ENCODE measurements at regions not wholly inside any gene's neighbourhood (a gene's known extent, or its start where the extent isn't known, plus 50 kb on each side); places are given as distances from the start of the nearest gene placed in this dataset.
"Not testable (repeated sequence)": the region's sequence is repeated elsewhere in the genome, so short reads cannot be mapped to it uniquely, and the experiment has no call there.

GRCh38 chr9:135402048-135402738 lies 77.4 kb upstream of the PPP1R26 start:
- DNase-seq (ENCODE audit: low read depth, low spot score), result no peak
- no peak overlapping the region for H3K4me3 ChIP-seq (ENCODE audit: low read length)

- H3K4me3 ChIP-seq (ENCODE audit: low read length), result no peak overlapping the region
- no peak for DNase-seq (ENCODE audit: low read depth, low spot score)
These were observed 76.6 kb upstream of the PPP1R26 start for GRCh38 chr9:135402739-135403695.

DNA sequence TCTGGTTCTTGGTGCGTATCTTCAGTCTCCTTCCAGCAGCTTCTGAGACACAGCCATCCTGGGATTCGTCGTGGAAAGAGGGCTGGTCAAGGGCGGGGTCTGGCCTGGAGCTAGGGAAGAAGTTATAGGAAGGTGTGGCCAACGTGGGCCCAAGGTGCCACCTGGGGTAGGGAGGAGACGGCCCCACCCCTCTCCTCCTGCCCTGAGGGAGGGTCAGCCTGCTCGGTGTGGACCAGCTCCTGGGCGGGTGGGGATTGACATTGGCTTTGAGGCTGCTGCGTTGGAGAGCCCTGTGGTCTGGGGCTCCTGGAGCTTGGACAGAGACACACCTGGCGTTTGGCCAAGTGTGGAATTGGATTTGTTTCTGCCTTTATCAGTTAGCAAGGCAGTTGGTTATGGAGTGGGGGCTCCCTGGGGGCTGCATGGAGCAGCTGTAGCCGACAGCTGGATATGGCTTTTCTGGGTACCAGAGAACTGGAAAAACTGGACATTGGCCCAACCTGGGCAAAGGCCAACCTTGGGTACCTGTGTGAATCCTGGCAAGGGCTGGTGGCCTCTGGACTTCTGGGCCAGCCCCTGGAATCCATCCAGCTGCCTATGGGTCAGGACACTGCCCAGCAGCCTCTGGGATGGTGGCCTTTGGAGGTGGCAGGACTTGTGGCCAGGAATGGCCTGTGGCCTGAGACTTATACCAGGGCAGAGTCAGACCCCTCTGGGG lies 75.7 kb upstream of the PPP1R26 start:
- no peak for DNase-seq (ENCODE audit: low read depth, low spot score)

GRCh38 chr9:135404451-135405144 lies 75.0 kb upstream of the PPP1R26 start:
- no peak overlapping the region for H3K4me3 ChIP-seq (ENCODE audit: low read length)
- no peak for DNase-seq (ENCODE audit: low read depth, low spot score)

More for the DNA sequence above, 75.7 kb upstream of the PPP1R26 start:
- H3K4me3 ChIP-seq (ENCODE audit: low read length), result no peak overlapping the region

DNA sequence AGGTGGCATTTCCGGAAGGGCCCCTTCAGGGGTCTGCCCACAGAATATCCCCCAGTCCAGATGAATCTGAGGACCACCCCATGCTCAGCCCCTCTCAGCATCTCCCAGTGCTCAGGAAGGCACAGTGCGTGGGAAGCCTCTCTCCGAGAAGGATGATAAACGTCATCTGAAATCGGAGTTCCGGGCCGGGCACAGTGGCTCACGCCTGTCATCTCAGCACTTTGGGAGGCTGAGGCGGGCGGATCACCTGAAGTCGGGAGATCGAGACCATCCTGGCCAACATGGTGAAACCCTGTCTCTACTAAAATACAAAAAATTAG lies 74.5 kb upstream of the PPP1R26 start:
- not testable (repeated sequence) for H3K4me3 ChIP-seq (ENCODE audit: low read length); DNase-seq (ENCODE audit: low read depth, low spot score)

GRCh38 chr9:135408476-135409254 lies 70.9 kb upstream of the PPP1R26 start:
- no peak overlapping the region for H3K4me3 ChIP-seq (ENCODE audit: low read length)
- no peak for DNase-seq (ENCODE audit: low read depth, low spot score)

GRCh38 chr9:135409286-135410200 lies 70.0 kb upstream of the PPP1R26 start:
- no peak overlapping the region for H3K4me3 ChIP-seq (ENCODE audit: low read length)
- DNase-seq (ENCODE audit: low read depth, low spot score), result no peak

DNA sequence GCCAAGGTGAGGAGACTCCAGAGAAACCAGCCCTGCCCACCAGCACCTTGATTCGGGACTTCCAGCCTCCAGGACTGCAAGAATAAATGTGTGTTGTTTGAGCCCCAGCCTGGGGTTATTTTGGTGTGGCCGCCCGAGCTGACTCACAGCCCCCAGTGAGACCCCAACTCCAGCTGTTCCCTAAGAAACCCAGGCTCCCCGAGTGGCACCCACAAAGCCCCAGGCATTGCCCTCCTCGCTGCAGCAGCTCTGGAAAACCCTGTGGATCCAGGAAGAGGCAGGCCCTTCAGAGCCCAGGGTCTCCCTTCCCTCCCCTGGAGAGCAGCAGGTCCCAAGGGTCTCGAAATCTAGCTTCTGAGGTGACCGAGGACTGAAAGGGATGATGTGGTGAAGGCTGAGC lies 69.2 kb upstream of the PPP1R26 start:
- no peak for DNase-seq (ENCODE audit: low read depth, low spot score)
- no peak overlapping the region for H3K4me3 ChIP-seq (ENCODE audit: low read length)

GRCh38 chr9:135410831-135411473 lies 68.6 kb upstream of the PPP1R26 start:
- DNase-seq (ENCODE audit: low read depth, low spot score), result no peak
- no peak overlapping the region for H3K4me3 ChIP-seq (ENCODE audit: low read length)

GRCh38 chr9:135411605-135412004 lies 68.0 kb upstream of the PPP1R26 start:
- H3K4me3 ChIP-seq (ENCODE audit: low read length), result not testable (repeated sequence)

DNA sequence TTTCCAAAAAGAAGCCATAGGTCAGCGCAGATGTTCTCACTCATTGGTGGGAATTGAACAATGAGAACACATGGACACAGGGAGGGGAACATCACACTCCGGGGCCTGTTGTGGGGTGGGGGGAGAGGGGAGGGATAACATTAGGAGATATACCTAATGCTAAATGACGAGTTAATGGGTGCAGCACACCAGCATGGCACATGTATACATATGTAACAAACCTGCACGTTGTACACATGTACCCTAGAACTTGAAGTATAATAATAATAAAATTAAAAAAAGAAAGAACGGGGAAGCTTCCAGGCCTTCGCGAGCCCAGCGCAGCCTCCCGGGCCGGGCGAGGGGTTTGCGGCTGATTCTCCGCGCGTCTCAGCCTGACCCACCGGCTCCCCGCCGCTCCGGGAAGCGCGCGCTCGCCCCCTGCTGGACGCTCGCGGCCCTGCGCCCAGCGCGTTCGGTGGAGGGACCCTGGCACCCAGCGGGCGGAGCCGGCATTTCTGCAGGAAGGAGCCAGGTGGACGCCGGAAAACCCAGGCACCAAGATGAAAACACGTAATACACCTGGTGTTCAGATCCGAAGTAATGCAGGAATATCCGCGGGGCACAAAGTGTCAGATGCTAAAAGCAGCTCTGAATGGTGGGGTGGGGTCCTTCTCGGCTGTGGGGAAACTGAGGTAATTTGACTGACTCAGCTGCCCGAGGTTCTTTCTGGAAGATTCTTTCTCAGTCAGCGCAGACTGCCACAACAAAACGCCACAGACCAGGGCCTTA lies 67.1 kb upstream of the PPP1R26 start:
- DNase-seq (ENCODE audit: low read depth, low spot score), result peak; percentile 14
- H3K4me3 ChIP-seq (ENCODE audit: low read length), result not testable (repeated sequence)

More at GRCh38 chr9:135411605-135412004, 68.0 kb upstream of the PPP1R26 start:
- not testable (repeated sequence) for DNase-seq (ENCODE audit: low read depth, low spot score)

DNA sequence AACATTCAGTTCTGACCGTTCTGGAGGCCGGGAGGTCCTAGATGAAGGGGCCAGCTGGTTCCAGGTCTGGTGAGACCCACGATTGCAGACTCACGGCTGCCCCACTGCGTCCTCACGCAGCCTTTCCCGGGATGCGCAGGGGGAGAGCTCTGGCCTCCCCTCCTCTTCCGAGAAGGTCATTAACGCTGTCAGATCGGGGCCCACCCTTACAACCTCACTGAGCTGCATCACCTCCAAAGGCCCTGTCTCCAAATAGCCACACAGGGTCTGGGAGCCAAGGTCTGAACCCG lies 66.6 kb upstream of the PPP1R26 start:
- no peak for DNase-seq (ENCODE audit: low read depth, low spot score)
- no peak overlapping the region for H3K4me3 ChIP-seq (ENCODE audit: low read length)

- no peak overlapping the region for H3K4me3 ChIP-seq (ENCODE audit: low read length)
- no peak for DNase-seq (ENCODE audit: low read depth, low spot score)
These were observed 66.1 kb upstream of the PPP1R26 start for GRCh38 chr9:135413461-135413860.

GRCh38 chr9:135414293-135414692 lies 65.3 kb upstream of the PPP1R26 start:
- H3K4me3 ChIP-seq (ENCODE audit: low read length), result no peak overlapping the region
- no peak for DNase-seq (ENCODE audit: low read depth, low spot score)

DNA sequence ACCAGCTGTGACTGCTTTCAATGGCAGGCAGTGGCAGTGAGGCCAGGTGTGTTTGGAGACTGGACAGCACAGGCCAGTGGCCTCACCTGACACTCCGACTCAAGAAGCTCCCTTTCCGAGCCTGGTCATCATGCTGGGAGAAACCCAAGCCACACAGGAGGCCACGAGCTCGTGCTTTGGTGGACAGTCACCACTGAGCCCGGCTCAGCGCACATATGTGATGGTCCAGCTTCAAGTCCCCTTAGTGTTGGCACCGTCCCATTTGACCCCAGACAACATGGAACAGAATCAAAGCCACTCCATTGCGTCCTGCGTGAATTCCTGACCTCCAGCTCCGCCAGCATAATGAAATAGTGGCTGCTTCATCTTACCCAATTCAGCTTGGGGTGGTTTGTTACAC lies 64.0 kb upstream of the PPP1R26 start:
- no peak for DNase-seq (ENCODE audit: low read depth, low spot score)
- H3K4me3 ChIP-seq (ENCODE audit: low read length), result no peak overlapping the region

GRCh38 chr9:135416664-135417290 lies 62.8 kb upstream of the PPP1R26 start:
- DNase-seq (ENCODE audit: low read depth, low spot score), result no peak
- no peak overlapping the region for H3K4me3 ChIP-seq (ENCODE audit: low read length)

Data from Jurkat, Clone E6-1 (cell line).